ENCODE measurements at regions not wholly inside any gene's neighbourhood (a gene's known extent, or its start where the extent isn't known, plus 50 kb on each side); places are given as distances from the start of the nearest gene placed in this dataset.
"Not testable (repeated sequence)": the region's sequence is repeated elsewhere in the genome, so short reads cannot be mapped to it uniquely, and the experiment has no call there.

- no peak for DNase-seq
Observed at GRCh38 chr3:173342679-173343078, 54.9 kb upstream of the NLGN1 start.

DNA sequence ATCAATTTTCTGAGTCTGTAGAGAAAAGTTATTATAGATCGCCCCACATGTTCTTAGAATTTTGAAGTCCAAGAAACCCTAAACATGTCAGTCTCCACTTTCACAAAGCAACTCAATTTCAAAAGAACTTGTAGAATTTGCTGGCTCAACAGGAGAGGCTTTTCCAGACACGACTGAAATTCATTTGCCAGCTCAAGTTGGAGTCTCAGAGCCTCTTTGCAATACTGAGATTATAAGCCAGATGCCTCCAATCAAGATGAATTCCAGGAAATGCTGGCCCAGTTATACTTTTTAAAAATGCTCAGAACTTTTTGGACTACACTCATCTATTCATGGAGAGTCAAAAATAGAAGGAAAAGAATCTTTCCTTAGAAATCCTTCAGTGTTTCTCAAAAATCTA, 56.9 kb upstream of the NLGN1 start:
- no peak for DNase-seq

- no peak for DNase-seq
Observed at GRCh38 chr3:173336261-173336660, 61.3 kb upstream of the NLGN1 start.

GRCh38 chr3:173306110-173306509, 91.4 kb upstream of the NLGN1 start:
- no peak for DNase-seq

DNA sequence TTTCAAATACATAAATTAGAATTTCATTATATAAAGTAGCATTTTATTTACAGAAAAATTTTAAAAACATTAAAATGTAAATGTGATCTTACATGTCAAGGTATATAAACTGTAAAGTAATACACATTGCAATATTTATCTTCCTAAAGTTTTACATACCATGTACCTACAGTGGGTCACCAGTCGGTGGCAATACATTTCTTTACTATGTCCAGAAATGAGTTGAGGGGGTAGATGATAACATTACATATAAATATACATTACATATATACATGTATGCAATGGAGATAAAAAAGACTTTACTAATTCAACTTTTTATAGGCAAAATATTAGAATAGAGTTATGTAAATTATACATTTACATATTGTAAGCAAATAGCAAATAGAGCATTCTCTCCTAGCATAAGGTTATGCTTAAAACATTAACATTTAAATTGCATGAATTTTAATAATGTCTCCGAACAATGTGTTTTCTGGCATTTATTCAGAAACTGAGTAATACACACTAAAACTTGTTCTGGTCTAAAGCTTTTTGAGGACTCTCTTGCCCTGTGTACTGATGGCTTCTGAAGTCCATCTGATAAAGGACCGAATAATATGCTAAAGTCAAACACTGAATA, 93.3 kb upstream of the NLGN1 start:
- peak; percentile 27 for DNase-seq

DNA sequence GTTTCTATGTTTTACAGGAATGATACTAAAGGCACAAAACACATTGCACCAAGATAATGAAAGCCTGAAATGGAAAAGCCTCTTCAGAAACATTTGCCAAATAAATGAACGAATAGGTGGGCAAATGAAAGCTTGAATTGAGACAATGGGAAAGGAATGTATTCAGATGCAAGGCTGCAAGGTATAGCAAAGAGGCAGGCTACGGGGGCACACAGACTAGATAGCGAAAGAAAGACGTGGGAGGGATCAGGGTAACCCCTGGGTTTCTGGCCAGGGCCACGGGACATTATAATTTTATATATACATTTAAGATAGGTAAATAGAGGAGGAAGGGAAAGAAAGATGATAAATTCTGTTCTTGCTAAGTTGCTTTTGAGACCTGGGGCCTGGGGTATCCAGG, 95.9 kb upstream of the NLGN1 start:
- DNase-seq = no peak

DNA sequence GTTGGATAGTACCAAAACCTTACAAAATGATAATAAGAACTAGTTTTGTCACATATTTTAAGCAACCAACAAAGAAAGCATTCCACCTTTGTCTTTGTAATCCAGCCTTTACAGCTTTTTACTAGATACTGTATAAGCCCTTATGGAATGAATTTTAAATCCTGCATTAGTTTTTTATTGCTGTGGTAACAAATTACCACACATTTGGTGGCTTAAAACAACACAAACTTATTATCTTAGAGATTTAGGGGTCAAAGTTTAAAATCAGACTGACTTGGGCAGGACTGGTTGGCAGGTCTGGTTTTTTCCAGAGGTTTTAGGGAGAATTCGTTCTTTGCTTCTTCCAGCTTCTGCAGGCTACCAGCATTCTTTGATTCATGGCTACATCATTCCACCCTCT, 108.5 kb upstream of the NLGN1 start:
- no peak for DNase-seq

- DNase-seq = no peak
Observed at GRCh38 chr3:173287361-173287760, 110.2 kb upstream of the NLGN1 start.

DNA sequence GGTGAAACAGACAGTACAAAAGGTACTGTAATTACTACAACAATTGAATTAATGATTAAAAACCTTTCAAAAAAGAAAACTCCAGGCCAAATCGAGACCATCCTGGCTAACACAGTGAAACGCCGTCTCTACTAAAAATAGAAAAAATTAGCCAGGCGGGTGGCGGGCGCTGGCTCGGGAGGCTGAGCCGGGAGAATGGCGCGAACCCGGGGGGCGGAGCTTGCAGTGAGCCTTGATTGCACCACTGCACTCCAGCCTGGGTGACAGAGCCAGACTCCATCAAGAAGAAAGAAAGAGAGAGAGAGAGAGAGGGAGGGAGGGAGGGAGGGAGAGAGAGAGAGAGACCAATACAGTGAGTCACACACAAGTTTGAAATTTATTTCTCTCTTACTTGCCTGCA, 111.0 kb upstream of the NLGN1 start:
- not testable (repeated sequence) for DNase-seq

- no peak for DNase-seq
Observed at GRCh38 chr3:173284301-173284700, 113.2 kb upstream of the NLGN1 start.

GRCh38 chr3:173275740-173276139, 121.8 kb upstream of the NLGN1 start:
- peak; percentile 22 for DNase-seq

GRCh38 chr3:173273838-173274237, 123.7 kb upstream of the NLGN1 start:
- DNase-seq = no peak

DNA sequence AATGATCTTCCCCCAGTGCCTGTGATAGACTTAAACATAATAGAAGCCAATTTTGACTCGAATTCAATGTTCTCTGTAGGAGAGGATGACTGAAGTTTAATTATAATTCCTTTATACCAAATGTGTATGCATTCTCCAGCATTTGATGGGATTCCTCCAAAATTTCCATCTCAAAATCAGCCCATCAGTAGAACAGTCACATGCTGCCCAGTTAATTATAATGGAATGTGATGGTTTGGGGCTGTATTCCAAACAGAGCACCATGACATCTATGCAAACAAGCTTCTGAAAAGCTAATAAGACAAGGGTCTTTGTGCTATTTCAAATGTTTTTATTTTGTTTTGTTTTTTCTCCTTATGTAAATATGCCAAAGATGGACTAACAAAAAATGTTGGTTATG, 127.7 kb upstream of the SPATA16 start:
- no peak for DNase-seq

- no peak for DNase-seq
Observed at GRCh38 chr3:173267716-173268115, 126.7 kb upstream of the SPATA16 start.

DNA sequence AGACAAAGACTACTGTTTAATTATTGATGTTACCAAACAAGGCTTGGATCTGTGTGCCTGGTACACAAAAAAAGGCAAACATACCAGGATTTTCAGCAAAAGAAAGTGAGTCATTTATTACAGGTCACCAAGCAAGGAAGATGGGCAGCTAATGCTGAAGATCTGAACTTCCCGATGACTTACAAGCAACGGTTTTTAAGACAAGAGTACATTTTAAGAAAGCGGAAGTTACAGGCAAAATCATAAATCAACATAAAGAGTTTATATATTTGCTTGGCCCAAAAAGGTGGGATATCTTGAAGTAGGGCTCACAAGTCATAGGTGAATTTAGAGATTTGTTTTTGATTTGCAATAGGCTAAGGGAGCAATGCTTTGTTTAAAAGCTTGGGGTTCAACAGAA, 125.4 kb upstream of the SPATA16 start:
- DNase-seq = peak; percentile 57

DNA sequence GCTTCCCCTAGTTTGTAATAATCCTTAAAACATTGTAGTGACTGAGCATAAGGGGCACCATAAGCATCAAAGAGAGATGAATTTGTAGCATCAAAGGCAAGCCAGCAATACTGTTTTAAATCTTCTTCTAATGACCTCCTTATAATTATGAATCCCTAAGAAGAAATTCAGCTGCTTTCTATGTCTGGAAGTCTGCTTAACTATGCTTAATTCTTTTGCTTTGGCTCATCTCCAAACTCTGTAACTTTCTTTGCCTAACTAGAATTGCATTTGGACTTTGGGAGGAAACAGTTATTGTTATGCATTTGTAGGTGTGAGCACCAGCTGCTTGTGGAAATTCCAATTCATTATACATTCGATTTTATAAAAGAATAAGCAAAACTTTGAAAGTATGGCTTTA, 117.7 kb upstream of the SPATA16 start:
- DNase-seq = no peak

DNA sequence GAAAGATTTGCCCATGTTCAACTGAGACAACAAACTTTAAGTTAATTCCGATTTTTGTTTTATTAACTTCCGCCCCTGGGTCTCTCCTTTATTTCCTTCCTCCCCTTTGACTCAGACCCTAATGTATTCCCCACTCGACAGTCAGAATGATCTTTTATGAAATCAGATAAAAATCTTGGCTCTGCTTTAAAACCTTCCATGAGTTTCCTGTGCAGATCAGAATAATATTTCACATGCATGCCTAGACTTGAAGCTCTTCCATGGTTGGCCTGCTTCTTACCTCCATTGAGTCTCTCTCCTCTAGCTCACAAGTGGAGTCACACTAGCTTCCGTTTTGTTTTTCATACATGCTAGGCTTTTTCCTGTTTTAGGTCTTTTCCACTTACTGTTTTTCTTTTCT, 116.8 kb upstream of the SPATA16 start:
- DNase-seq = no peak

DNA sequence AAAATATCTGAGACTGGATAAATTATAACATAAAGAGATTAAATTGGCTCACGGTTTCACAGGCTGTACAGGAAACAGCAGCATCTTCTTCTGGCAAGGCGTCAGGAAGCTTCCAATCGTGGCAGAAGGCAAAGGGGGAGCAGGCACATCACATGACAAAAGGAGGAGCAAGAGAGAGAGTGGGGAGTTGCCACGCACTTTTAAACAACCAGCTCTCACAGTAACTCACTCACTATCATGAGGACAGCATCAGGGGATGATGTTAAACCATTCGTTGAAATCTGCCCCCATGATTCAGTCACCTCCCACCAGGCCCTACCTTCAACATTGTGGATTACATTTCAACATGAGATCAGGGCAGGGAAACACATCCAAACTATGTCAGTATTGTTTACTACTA, 114.5 kb upstream of the SPATA16 start:
- DNase-seq = no peak

DNA sequence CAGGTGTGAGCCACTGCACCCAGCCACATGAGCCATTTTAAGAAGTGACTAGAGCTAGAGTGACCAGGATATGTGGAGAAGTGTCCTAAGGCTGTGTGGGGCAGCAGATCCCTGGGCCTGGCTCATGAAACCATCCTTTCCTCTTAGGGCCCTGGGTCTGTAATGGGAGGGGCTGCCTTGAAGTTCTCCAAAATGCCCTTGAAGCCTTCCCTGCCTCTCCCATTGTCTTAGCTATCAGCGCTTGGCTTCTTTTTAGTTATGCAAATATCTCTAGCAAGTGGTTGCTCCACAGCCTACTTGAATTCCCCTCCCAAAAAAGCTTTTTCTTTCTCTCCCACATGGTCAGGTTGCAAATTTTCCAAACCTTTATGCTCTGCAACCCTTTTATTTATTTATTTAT, 112.4 kb upstream of the SPATA16 start:
- DNase-seq = no peak

GRCh38 chr3:173249457-173249856, 108.4 kb upstream of the SPATA16 start:
- DNase-seq = no peak

GRCh38 chr3:173241727-173242126, 100.7 kb upstream of the SPATA16 start:
- DNase-seq = no peak

DNA sequence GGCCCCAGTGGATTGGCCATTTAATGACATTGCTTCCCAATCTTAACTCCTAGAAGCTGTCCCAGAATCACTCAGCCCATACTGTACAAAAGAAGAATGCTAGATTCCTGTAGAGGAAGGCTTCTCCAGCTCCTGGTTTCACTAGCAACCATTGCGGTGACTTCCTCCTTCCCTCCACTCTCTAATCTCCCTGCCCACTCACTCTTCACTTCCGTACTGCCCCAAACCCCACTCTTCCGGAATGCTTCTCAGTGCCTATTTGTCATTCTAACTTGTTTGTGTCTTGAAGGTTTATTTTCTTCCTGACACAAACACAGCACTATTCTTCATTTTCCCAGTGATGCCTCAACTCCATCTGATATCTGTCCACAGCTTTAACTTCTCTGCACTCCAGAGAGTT, 97.1 kb upstream of the SPATA16 start:
- peak; percentile 80 for DNase-seq

GRCh38 chr3:173225351-173225750, 84.3 kb upstream of the SPATA16 start:
- no peak for DNase-seq

DNA sequence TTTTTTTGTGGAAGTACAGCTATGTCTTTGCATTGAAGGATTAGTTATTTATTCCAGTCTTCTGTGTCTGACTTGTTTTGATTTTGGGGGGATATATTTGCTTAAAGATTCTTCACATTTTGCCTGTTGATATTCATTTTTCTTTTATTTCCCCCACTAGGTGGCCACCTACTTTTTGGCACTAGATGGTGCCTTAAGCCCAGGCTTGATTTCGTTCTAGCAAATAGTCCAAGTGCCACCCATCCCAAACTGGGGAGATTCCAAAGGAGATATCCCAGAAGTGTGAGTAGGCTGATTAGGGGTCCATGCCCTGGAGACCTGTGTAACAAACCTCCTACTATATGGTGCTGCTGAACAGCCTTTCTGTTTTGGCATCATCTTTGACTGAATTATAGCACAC, 80.0 kb upstream of the SPATA16 start:
- DNase-seq = peak; percentile 30

DNA sequence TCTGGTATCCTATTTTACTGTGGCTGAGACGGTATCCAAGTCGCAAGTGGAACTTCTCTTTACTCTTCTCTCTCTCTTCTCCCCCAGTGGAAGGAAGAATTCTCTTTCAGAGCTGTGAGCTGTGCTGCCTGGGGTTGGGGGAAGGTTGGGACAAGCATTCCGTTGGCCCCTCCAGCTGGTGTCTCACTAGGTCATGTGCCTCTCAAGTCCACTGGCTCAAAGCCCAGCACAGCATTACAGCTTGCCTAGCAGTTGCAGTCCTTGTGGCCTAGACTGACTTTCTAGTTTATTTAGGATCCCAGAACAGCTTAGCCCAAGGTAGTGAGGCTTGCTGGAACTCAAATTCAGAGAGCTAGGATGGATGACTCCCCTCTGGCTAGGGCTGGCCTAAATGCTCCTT, 76.1 kb upstream of the SPATA16 start:
- DNase-seq = no peak

GRCh38 chr3:173216063-173216462, 75.0 kb upstream of the SPATA16 start:
- DNase-seq = no peak

All from hematopoietic multipotent progenitor cell treated with erythropoietin and hydrocortisone succinate and interleukin-3 and kit ligand, for 4 days (in vitro differentiated cells).